ENCODE measurements at regions not wholly inside any gene's neighbourhood (a gene's known extent, or its start where the extent isn't known, plus 50 kb on each side); places are given as distances from the start of the nearest gene placed in this dataset.
A peak's percentile ranks its signal among the peaks of the same experiment; 100 is the strongest.

DNA sequence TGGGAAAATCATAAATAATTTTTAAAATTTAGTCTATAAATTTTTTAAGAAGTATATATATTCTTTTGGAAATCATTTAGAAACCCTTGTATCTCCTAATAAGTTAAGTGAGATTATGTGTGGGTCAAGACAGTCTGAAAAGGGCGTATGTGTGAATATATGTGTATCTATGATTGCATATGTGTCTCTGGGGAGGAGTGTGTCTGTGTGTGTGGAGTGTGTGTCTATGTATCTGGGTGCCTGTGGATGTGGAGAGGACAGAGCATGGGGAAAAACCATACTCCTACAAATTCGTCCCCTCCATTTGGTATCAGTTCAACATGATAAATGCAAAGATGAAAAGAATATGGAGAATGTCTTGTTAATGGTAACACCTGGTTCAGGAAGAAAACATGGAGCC is 342.0 kb upstream of the ACTBL2 start:
- DNase-seq = no peak

- no peak for DNase-seq
Observed at GRCh38 chr5:57824047-57824446, 341.4 kb upstream of the ACTBL2 start.

DNA sequence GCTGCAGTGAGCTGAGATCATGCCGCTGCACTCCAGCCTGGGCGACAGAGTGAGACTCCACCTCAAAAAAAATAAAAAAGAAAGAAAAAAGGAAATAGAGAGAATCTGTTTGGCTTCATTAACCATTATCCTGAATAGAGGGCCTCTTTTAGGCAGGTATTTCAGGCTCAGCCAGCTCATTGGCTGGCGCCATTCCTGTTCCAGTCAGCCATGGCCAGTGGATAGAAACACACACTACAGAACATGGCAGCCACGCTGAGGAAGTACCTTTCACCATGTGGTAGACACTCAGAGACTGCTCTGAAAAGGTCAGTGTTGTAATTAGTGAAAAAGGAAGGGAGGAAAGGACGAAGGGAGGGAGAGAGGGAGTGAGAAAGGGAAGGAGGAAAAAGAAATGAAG is 340.0 kb upstream of the ACTBL2 start:
- no peak for DNase-seq

GRCh38 chr5:57818397-57818796 is 335.8 kb upstream of the ACTBL2 start:
- DNase-seq = no peak

DNA sequence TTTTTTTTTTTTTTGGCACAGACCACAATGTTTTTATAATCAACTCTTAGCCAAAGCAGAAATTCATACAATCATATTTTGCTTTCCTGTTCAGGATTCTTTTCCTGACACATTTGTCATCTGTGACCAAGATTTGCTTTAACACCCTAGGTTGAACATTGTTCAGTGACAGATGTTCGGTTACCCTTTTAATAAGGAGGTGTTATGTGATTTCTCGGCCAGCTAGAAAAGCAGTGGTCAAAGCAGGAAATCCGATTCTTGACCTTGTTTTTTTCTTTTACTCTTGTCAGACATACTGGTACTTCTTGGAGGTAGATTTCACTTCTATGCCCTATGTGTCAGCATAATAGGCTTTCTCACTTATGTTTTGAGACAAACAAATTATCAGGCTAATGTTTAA is 335.3 kb upstream of the ACTBL2 start:
- DNase-seq = no peak

GRCh38 chr5:57817001-57817453 is 334.4 kb upstream of the ACTBL2 start:
- peak; percentile 7 for DNase-seq

DNA sequence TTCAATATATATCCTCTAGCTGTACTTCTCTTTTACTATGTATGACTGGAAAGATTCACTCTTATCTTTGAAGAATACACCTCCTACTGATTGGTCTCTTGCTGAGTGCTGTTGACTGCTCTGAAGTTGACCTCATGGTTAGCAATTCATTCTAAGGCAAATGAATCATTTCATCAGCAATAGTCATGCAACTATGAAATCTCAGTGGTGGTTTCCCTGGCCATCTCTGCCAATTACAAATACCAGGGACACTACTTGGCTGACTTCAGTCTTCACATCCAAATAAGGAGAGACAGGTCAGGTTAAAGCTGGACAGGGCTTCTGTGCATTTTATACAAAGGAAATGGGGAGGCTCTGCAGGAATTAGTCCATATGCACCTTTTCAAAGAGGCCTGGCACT is 333.5 kb upstream of the ACTBL2 start:
- DNase-seq = no peak

- DNase-seq = no peak
Observed at GRCh38 chr5:57805732-57806131, 323.1 kb upstream of the ACTBL2 start.

GRCh38 chr5:57805170-57805569 is 322.6 kb upstream of the ACTBL2 start:
- no peak for DNase-seq

GRCh38 chr5:57804505-57804904 is 321.9 kb upstream of the ACTBL2 start:
- no peak for DNase-seq

DNA sequence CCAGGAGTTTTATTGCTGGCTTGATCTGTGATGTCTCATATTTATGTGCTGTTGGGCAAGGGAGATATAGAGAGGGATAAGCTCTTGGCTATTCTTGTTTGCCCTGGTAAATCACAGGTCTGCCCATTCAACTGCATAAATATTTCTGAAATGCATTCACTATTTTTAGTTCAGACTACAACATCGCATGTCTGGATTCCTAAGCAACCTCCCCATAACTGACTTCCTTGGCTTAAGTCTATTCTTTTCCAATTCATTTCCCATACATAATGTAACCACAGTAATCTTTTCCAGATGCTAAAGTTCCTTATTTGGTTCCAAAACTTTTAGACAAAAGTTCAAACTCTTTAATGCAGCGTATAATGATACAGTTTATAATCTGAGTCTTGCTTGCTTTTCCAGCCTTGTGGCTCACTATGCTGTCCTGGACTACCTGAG is 321.4 kb upstream of the ACTBL2 start:
- no peak for DNase-seq

GRCh38 chr5:57802131-57802530 is 319.5 kb upstream of the ACTBL2 start:
- no peak for DNase-seq

GRCh38 chr5:57795203-57795602 is 312.6 kb upstream of the ACTBL2 start:
- no peak for DNase-seq

DNA sequence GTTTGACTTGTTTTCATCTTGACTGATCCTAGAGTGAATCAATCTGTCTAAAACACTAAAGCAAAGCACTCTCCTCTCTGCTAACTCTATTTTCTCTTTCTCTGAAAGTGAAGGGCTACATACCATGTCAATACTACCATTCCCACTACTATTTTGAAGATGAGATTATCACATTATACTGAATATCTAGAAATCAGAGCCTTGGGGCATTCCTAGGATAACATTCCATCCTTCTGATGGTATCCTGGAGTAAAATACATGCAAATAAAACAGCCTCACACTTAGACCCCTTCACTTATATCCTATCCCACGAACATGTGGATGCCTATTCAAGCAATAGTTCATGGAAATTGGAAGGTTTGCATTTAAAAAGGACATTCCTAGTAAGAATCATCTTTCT is 309.3 kb upstream of the ACTBL2 start:
- no peak for DNase-seq

DNA sequence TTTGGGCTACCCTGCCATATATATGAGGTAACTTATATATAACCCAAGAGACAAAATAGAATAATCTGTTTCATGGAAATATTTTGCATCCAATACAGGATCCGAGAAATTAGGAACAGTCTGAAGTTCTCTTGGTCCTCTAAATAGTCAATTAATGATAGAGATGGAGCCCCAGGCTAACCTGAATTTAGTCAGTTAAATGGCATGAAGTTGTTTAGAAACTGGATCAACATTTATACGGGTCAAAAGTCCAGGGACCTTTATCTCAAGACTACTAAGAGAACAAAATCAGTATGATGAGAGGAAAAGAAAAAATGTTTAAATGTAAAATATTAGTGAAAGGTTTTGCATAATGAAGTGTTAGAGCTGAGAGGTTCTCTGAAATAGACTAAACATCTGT is 303.3 kb upstream of the ACTBL2 start:
- no peak for DNase-seq

DNA sequence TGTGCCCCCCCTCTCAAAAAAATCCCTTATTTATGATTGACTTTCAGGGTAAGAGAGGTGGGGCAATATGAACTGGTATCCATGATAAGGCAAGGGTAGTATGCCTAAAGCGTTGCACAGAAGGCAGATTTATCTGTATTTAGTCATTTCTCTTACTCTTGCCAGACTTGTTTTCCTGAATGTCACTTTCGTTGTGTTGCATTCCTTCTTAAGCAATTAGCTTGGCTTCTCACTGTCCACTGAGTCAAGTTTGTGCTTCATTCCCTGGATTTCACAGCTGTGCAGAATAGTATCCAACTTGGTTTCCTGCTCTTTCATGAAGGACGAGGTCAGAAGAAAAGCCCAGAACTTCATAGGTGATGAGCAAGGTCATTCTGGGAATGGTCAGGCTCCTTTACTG is 301.5 kb upstream of the ACTBL2 start:
- DNase-seq = no peak

GRCh38 chr5:57783693-57784092 is 301.1 kb upstream of the ACTBL2 start:
- no peak for DNase-seq

DNA sequence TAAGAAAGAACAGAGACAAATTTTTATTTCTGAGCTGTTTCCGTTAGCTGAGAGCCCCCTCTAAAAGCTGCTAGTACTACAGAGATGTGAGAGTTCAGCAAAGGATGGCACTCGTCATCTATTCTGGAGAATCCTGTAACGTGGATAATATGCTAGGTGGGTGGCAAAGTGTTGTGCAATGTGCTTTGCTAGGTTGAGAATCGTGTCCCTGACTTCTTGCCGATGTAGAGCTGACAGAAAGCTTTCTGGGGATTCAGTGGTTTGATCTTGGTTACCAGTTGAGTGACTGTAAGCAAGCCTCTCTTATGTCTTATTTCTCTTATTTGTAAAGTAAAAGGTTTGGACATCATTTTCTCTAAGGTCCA is 298.3 kb upstream of the ACTBL2 start:
- DNase-seq = no peak

DNA sequence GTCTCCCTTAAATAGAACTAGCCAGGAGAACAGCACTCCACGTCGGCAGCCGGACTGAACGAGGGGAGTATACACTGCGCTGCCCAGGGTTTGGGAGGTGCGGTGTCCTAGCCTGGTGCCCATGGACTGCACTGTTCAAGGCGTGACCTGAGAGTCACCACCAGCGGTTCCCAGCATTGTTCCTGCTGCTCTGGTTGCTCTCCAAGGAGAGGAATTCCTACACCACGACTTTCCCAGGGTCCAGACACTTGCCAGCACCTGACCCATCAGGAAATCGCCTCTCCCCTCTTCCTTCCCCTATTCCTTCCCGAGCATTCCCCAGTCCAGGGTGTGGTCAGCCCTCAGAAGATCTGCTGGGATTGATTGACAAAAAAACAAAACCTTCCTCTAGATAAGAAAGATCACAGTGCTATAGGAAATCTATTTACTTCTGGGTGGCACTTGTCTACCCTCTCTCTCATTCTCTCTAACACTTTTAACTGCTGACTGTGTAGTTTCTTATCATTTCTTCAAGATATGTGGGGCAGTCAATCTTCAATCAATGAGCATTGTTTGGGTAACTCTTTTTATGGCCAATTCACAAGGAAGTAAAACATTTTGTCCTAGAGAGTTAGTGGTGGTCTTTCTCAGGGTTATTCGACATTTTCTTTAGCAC is 297.8 kb upstream of the ACTBL2 start:
- DNase-seq = no peak

- peak; percentile 10 for DNase-seq
Observed at GRCh38 chr5:57779383-57780223, 297.0 kb upstream of the ACTBL2 start.

- no peak for DNase-seq
Observed at GRCh38 chr5:57778501-57779091, 296.0 kb upstream of the ACTBL2 start.

DNA sequence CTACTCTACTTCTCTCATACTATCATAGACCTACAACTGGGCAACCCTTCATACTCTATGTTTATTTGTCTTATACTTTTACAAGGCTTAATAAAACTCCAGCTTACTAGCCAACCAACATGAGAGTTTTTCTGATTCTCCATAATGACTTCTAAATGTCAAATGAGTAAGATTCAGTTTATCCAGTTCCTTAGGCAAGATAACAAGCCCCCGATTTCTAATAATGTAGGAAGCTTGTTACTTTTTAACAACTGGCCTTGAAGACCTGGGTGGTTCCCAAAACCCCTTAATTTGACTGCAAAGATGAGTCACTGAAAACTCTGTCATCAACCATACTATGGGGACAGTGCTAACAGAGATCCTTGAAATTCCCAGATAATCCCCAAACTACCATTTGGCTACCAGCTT is 294.6 kb upstream of the ACTBL2 start:
- DNase-seq = no peak

DNA sequence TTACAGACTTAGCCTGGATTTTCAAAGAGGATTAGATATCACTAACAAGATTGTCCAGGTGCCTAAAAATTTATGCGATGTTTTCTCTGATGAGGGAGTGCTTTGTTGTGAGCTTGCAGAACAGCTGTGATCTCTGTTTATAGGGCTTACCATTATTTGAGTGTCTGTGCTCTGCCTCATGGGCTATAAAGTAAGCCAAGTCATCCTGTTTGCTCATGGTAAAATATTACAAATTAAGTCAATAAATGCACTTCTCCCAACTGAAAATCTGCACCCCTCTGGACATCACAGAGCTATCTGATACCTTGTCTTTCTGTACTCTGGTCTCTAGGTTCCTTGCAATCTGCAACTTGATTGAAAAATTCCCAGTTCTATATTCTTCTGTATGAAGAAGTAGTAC is 293.4 kb upstream of the ACTBL2 start:
- DNase-seq = no peak

DNA sequence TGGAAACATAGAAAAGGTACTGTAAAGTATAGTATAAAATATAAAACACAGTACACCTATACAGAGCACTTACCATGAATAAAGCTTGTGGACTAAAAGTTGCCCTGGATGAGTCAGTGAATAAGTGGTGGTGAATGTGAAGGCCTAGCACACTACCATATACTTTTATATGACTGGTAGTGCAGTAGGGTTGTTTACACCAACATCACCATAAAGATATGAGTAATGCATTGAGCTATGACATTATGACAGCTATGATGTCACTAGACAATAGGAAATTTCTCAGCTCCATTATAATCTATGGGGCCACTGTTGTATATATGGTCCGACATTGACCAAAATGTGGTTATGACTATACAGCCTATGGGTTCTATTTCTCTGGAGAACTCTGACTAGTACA is 291.8 kb upstream of the ACTBL2 start:
- no peak for DNase-seq

All from DMS79 treated with DMSO at 0.1 percent for 48 hours (cell line).